K562 (cell line): ENCODE measurements at regions not wholly inside any gene's neighbourhood (a gene's known extent, or its start where the extent isn't known, plus 50 kb on each side); places are given as distances from the start of the nearest gene placed in this dataset.

Experiments used
- ATAC-seq: fragments of 200-7000 bp; cut with Tn5 transposase; 3 replicates; pipeline ENCODE4 v1.9.1; 2020; ENCODE audit warnings: moderate library complexity
- BruUV-seq: library from RNA; stranded (reverse); fragments of 400-500 nt; replicated peaks from 2 replicates; lab custom pipeline; 2021; lab: Mats Ljungman, UMichigan
- CTCF ChIA-PET: fragments of 300-600 bp; formaldehyde crosslinking; extraction: SDS; loops from one replicate; lab custom pipeline; 2021; ENCODE audit warnings: low intra/inter-chr PET ratio; lab: Yijun Ruan, JAX
- POLR2A ChIA-PET: fragments of 300-600, 350-650 bp; sonication (Branson Sonifier 250); formaldehyde crosslinking; extraction: SDS; loops from one replicate; lab custom pipeline; 2021; ENCODE audit warnings: antibody characterized with exemption, inconsistent platforms; lab: Yijun Ruan, JAX
- DNase-seq, 4 experiments: peaks; one replicate each; pipeline versions ENCODE4 v3.0.0 to v3.0.0-alpha.2; 2011 to 2018; ENCODE audit warnings: low spot score in 3 of 4, mixed read lengths in 3 of 4; ENCODE audit errors: extremely low read depth in 1 of 4
- FAIRE-seq: peaks from 2 replicates; lab custom pipeline; 2011; peaks lifted over from hg19 to GRCh38; lab: Jason Lieb, UNC
- H2AFZ ChIP-seq: 2 replicates; pipeline ENCODE4 v1.6.0; 2011; ENCODE audit warnings: low read depth, low read length, control low read depth, inconsistent platforms
- H3K27ac ChIP-seq: fragments of 200-600 bp; 3 replicates; pipeline ENCODE4 v1.8.0; 2011; ENCODE audit warnings: low read depth, mild to moderate bottlenecking, control low read depth, inconsistent platforms, low read length, moderate library complexity, mixed read lengths; ENCODE audit errors: extremely low read depth
- H3K27me3 ChIP-seq, 2 experiments: fragments of 300-600 bp in 1 of 2; 2 replicates in 1 of 2; 3 replicates in 1 of 2; pipeline versions ENCODE4 v1.6.0 to v1.8.0; 2011; ENCODE audit warnings: inconsistent platforms in 2 of 2, low read length in 2 of 2, mild to moderate bottlenecking in 1 of 2, mixed read lengths in 1 of 2, moderate library complexity in 1 of 2; ENCODE audit not compliant: control insufficient read depth in 2 of 2, insufficient read depth in 2 of 2
- H3K36me3 ChIP-seq: fragments of 300-600 bp; 3 replicates; pipeline ENCODE4 v1.8.0; 2011; ENCODE audit warnings: mild to moderate bottlenecking, low read length, inconsistent platforms; ENCODE audit not compliant: control insufficient read depth, insufficient read depth
- H3K4me1 ChIP-seq, 2 experiments: fragments of 200-600 bp in 1 of 2; replicated peaks in 1 of 2; 2 replicates in 1 of 2; 3 replicates in 1 of 2; pipeline versions ENCODE4 v1.5.1 to v1.8.0; 2011; ENCODE audit warnings: inconsistent platforms in 2 of 2, low read length in 2 of 2, mild to moderate bottlenecking in 1 of 2, mixed read lengths in 1 of 2, moderate library complexity in 1 of 2; ENCODE audit not compliant: control insufficient read depth in 2 of 2, insufficient read depth in 2 of 2
- H3K4me2 ChIP-seq: 2 replicates; pipeline ENCODE4 v1.6.1; 2011; ENCODE audit warnings: low read length, control low read depth, inconsistent platforms, mixed read lengths; ENCODE audit not compliant: insufficient read depth
- H3K4me3 ChIP-seq: fragments of 200-600 bp; sonication (generic), shearing (Covaris generic); 2 replicates; pipeline ENCODE4 v1.5.1; 2016; ENCODE audit warnings: control low read depth, inconsistent platforms
- H3K79me2 ChIP-seq: fragments of 200-600 bp; 3 replicates; pipeline ENCODE4 v1.8.0; 2011; ENCODE audit warnings: low read length, inconsistent platforms; ENCODE audit not compliant: control insufficient read depth, insufficient read depth
- H3K9ac ChIP-seq, 2 experiments: 2 replicates each; pipeline versions ENCODE4 v1.6.0 to v1.6.1; 2011; ENCODE audit warnings: low read depth in 2 of 2, low read length in 2 of 2, control low read depth in 1 of 2, inconsistent platforms in 1 of 2, mild to moderate bottlenecking in 1 of 2, mixed read lengths in 1 of 2; ENCODE audit not compliant: insufficient read depth in 1 of 2
- H3K9me1 ChIP-seq: one replicate; pipeline ENCODE4 v1.6.0; 2011; ENCODE audit warnings: inconsistent platforms, mild to moderate bottlenecking, low read length, moderate library complexity; ENCODE audit not compliant: control insufficient read depth, insufficient read depth
- H3K9me3 ChIP-seq: replicated peaks from 2 replicates; pipeline ENCODE4 v1.5.1; 2011; ENCODE audit warnings: low read depth, low read length, inconsistent platforms; ENCODE audit not compliant: control insufficient read depth, insufficient read depth
- H4K20me1 ChIP-seq: replicated peaks from 2 replicates; pipeline ENCODE4 v1.6.1; 2011; ENCODE audit warnings: low read length, inconsistent platforms, mixed read lengths; ENCODE audit not compliant: control insufficient read depth, insufficient read depth
- CAMTA2 ChIP-seq: fragments of 250-450 bp; sonication (Bioruptor Pico); conservative IDR thresholded peaks from 2 replicates; pipeline ENCODE4 v1.5.1; 2022
- CHAMP1 ChIP-seq: fragments of 450-650 bp; IDR thresholded peaks from 2 replicates; pipeline ENCODE4 v1.6.1; 2016; ENCODE audit warnings: mild to moderate bottlenecking
- E2F8 ChIP-seq: fragments of 450-650 bp; IDR thresholded peaks from 2 replicates; pipeline ENCODE4 v1.7.1; 2018; ENCODE audit warnings: mild to moderate bottlenecking, low read depth; ENCODE audit not compliant: partially characterized antibody
- FOXK2 ChIP-seq, 2 experiments: fragments of 450-650 bp; IDR thresholded peaks in 1 of 2; conservative IDR thresholded peaks in 1 of 2; 2 replicates each; pipeline ENCODE4 v1.6.1; 2016; ENCODE audit warnings: low read depth in 2 of 2, mild to moderate bottlenecking in 1 of 2
- HOMEZ ChIP-seq: fragments of 250-450 bp; sonication (Bioruptor Pico); IDR thresholded peaks from 2 replicates; pipeline ENCODE4 v1.4.0; 2020; ENCODE audit warnings: mild to moderate bottlenecking, moderate library complexity
- HSF4 ChIP-seq: fragments of 250-450 bp; sonication (Bioruptor Pico); IDR thresholded peaks from 2 replicates; pipeline ENCODE4 v2.1.2; 2022; ENCODE audit warnings: mild to moderate bottlenecking, moderate library complexity, borderline replicate concordance
- L3MBTL2 ChIP-seq: fragments of 450-650 bp; IDR thresholded peaks from 2 replicates; pipeline ENCODE4 v1.6.1; 2016; ENCODE audit warnings: mild to moderate bottlenecking, moderate library complexity
- SAFB2 ChIP-seq: fragments of 200-400 bp; formaldehyde crosslinking; IDR thresholded peaks from 2 replicates; pipeline ENCODE4 v1.6.1; 2018; ENCODE audit warnings: borderline replicate concordance, low read length, low read depth, moderate library complexity; ENCODE audit not compliant: severe bottlenecking
- SP2 ChIP-seq: IDR thresholded peaks from 2 replicates; pipeline ENCODE4 v1.6.1; 2011; ENCODE audit warnings: mild to moderate bottlenecking, low read depth, low read length, moderate library complexity; ENCODE audit not compliant: poor library complexity, severe bottlenecking; ENCODE audit errors: extremely low read depth
- ZFP91 ChIP-seq: sonication (generic); formaldehyde crosslinking; IDR thresholded peaks from 2 replicates; pipeline ENCODE4 v1.8.0; 2022; ENCODE audit warnings: mild to moderate bottlenecking, missing genetic modification reagents
- ZNF444 ChIP-seq: fragments of 250-450 bp; sonication (Bioruptor Pico); IDR thresholded peaks from 2 replicates; pipeline ENCODE4 v1.4.0; 2020; ENCODE audit warnings: mild to moderate bottlenecking, moderate library complexity
- WGBS: fragments of 100-300 bp; shearing (Covaris generic); methylation state at CpG from one replicate; pipeline ENCODE4 v1.1.6; 2016; ENCODE audit warnings: low coverage, mixed read lengths; ENCODE audit not compliant: insufficient coverage; ENCODE audit errors: missing lambda C conversion rate; 5-methylcytosine and 5-hydroxymethylcytosine counted together
- in situ Hi-C: fragments of 300-500 bp; cut with MboI; formaldehyde crosslinking; loops from 4 replicates; pipeline ENCODE4 v1.15.0; 2018; ENCODE audit warnings: inconsistent platforms, mixed read lengths
- intact Hi-C: fragments of 100-400 bp; cut with micrococcal nuclease; formaldehyde crosslinking; loops from 2 replicates; pipeline ENCODE4 v1.14.2; 2022
- TF ChIP-seq, protein P1 (sequence below): fragments of 250-450 bp; sonication (Bioruptor Pico); IDR thresholded peaks from 2 replicates; pipeline ENCODE4 v1.4.0; 2020; ENCODE audit warnings: borderline replicate concordance

DNA sequence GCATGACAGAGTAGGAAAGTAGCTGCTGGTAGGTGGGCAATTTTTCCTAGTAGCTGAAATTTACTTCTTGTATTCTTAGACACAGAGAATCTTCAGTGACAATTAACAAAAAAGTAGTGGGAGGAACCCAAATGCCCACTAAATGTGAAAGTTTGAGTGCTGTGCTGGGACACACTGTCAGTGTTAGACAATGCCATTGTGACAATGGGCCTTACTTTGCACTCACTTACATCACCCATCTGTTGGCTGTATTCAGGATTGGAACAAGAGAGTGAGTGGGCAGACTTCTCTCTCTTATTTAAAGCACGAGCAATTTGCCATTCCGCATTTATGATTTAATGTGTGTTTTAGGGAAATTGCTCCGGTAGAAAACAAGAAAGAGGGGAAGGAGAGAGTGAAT lies 662.5 kb downstream of the CBLN4 start:
- FAIRE-seq, result no peak
- POLR2A ChIA-PET, result no interaction called here
- ATAC-seq, result no peak
- Histone ChIP-seq H3K9me3 (no peaks in the 10 kb centered on the region), H4K20me1 (no peaks in the 10 kb centered on the region), H3K27me3 (no peaks in the 10 kb centered on the region), H2AFZ (no peak overlapping the region), H3K4me3 (no peak overlapping the region), H3K4me2 (no peak overlapping the region), H3K9ac (no peak overlapping the region), H3K9me1 (no peaks in the 10 kb centered on the region), H3K4me1 (no peaks in the 10 kb centered on the region), H3K27ac (no peak overlapping the region), H3K79me2 (no peaks in the 10 kb centered on the region), H3K36me3 (no peaks in the 10 kb centered on the region)
- intact Hi-C loops, result no loop called here
- TF ChIP-seq ZFP91 (CRISPR knock-in tag), result no peak
- TF ChIP-seq L3MBTL2, result no peak
- TF ChIP-seq HSF4 (CRISPR knock-in tag), result no peak
- TF ChIP-seq SP2, result no peak
- no peak for TF ChIP-seq E2F8
- no peak for TF ChIP-seq ZNF444 (CRISPR knock-in tag)
- TF ChIP-seq CHAMP1, result no peak
- TF ChIP-seq, protein P1, sequence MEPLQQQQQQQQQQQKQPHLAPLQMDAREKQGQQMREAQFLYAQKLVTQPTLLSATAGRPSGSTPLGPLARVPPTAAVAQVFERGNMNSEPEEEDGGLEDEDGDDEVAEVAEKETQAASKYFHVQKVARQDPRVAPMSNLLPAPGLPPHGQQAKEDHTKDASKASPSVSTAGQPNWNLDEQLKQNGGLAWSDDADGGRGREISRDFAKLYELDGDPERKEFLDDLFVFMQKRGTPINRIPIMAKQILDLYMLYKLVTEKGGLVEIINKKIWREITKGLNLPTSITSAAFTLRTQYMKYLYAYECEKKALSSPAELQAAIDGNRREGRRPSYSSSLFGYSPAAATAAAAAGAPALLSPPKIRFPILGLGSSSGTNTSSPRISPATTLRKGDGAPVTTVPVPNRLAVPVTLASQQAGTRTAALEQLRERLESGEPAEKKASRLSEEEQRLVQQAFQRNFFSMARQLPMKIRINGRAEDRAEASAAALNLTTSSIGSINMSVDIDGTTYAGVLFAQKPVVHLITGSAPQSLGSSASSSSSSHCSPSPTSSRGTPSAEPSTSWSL (CRISPR knock-in tag), result no peak
- no peak for TF ChIP-seq CAMTA2 (CRISPR knock-in tag)
- TF ChIP-seq SAFB2, result no peak
- TF ChIP-seq FOXK2 (conservative IDR thresholded peaks at IDR 0.05 in 1 of 2, IDR thresholded peaks at IDR 0.05 in 1 of 2; ENCODE audit: low read depth in 2 of 2), result no peak
- no peak for TF ChIP-seq HOMEZ (CRISPR knock-in tag)
- in situ Hi-C loops, result no loop called here
- no TSS peak for BruUV-seq
- CTCF ChIA-PET, result no interaction called here
- WGBS, result 7% methylated on average over 3 of the region's 3 CpGs
- no peak for DNase-seq
